Mucosa of rectum (tissue), 2 donors: ENCODE measurements at regions not wholly inside any gene's neighbourhood (a gene's known extent, or its start where the extent isn't known, plus 50 kb on each side); places are given as distances from the start of the nearest gene placed in this dataset.

ENCODE experiments used
- H3K27ac ChIP-seq, 2 donors: one replicate each; pipeline ENCODE4 v1.7.0; 2013; ENCODE audit warnings: inconsistent platforms in 2 of 2, low read depth in 2 of 2, low read length in 2 of 2
- H3K27me3 ChIP-seq, 2 donors: one replicate each; pipeline ENCODE4 v1.7.0; 2013; ENCODE audit warnings: low read length in 2 of 2; ENCODE audit not compliant: control insufficient read depth in 2 of 2, insufficient read depth in 2 of 2
- H3K36me3 ChIP-seq, 2 donors: one replicate each; pipeline ENCODE4 v1.7.0; 2013; ENCODE audit warnings: low read length in 2 of 2; ENCODE audit not compliant: control insufficient read depth in 2 of 2, insufficient read depth in 2 of 2
- H3K4me1 ChIP-seq, 2 donors: one replicate each; pipeline ENCODE4 v1.7.0; 2013; ENCODE audit warnings: low read length in 2 of 2, mild to moderate bottlenecking in 1 of 2; ENCODE audit not compliant: control insufficient read depth in 2 of 2, insufficient read depth in 2 of 2
- H3K4me3 ChIP-seq, 2 donors: one replicate each; pipeline ENCODE4 v1.7.0; 2013; ENCODE audit warnings: low read length in 2 of 2
- H3K9ac ChIP-seq, 2 donors: one replicate each; pipeline ENCODE4 v1.7.0; 2013; ENCODE audit warnings: low read length in 2 of 2, low read depth in 1 of 2, mild to moderate bottlenecking in 1 of 2
- H3K9me3 ChIP-seq, 2 donors: one replicate each; pipeline ENCODE4 v1.7.0; 2013; ENCODE audit warnings: low read length in 2 of 2; ENCODE audit not compliant: control insufficient read depth in 2 of 2
- donor health status: healthy.
- donor health status: Normal muscosa, but diverticular disease.

GRCh38 chr14:101276309-101277091 lies 284.8 kb upstream of the DIO3 start:
- H3K9ac ChIP-seq = no peak overlapping the region
- H3K9me3 ChIP-seq = no peaks in the 10 kb centered on the region
- H3K36me3 ChIP-seq = no peaks in the 10 kb centered on the region
- no peak overlapping the region for H3K4me3 ChIP-seq
- no peaks in the 10 kb centered on the region for H3K4me1 ChIP-seq
- no peaks in the 10 kb centered on the region for H3K27me3 ChIP-seq
- H3K27ac ChIP-seq = no peak overlapping the region

GRCh38 chr14:101282418-101282817 lies 278.9 kb upstream of the DIO3 start:
- no peak overlapping the region for H3K9ac ChIP-seq
- H3K27ac ChIP-seq = no peak overlapping the region
- H3K36me3 ChIP-seq = no peaks in the 10 kb centered on the region

GRCh38 chr14:101284711-101285110 lies 276.6 kb upstream of the DIO3 start:
- no peaks in the 10 kb centered on the region for H3K27me3 ChIP-seq
- H3K36me3 ChIP-seq = no peaks in the 10 kb centered on the region
- H3K9me3 ChIP-seq = no peaks in the 10 kb centered on the region
- no peak overlapping the region for H3K9ac ChIP-seq
- H3K4me3 ChIP-seq = no peak overlapping the region
- H3K4me1 ChIP-seq = peaks cover 9 to 15% of the 10 kb centered on the region in 2 donors
- no peak overlapping the region for H3K27ac ChIP-seq

More at GRCh38 chr14:101282418-101282817, 278.9 kb upstream of the DIO3 start:
- H3K4me3 ChIP-seq = no peak overlapping the region
- H3K27me3 ChIP-seq = no peaks in the 10 kb centered on the region
- H3K9me3 ChIP-seq = no peaks in the 10 kb centered on the region
- no peaks in the 10 kb centered on the region for H3K4me1 ChIP-seq

GRCh38 chr14:101286271-101287018 lies 274.9 kb upstream of the DIO3 start:
- Histone ChIP-seq H3K27me3 (no peaks in the 10 kb centered on the region), H3K27ac (no peak overlapping the region), H3K36me3 (no peaks in the 10 kb centered on the region), H3K9me3 (no peaks in the 10 kb centered on the region), H3K9ac (no peak overlapping the region), H3K4me1 (peaks cover 11 to 18% of the 10 kb centered on the region in 2 donors), H3K4me3 (no peak overlapping the region)

GRCh38 chr14:101288436-101289229 lies 272.7 kb upstream of the DIO3 start:
- no peaks in the 10 kb centered on the region for H3K9me3 ChIP-seq
- no peaks in the 10 kb centered on the region for H3K27me3 ChIP-seq
- H3K9ac ChIP-seq = peak overlapping the region in 1 of 2 donors; percentile 20
- no peak overlapping the region for H3K27ac ChIP-seq
- H3K36me3 ChIP-seq = no peaks in the 10 kb centered on the region
- H3K4me1 ChIP-seq = peaks cover 19 to 35% of the 10 kb centered on the region in 2 donors
- H3K4me3 ChIP-seq = no peak overlapping the region

GRCh38 chr14:101289230-101289690 lies 272.0 kb upstream of the DIO3 start:
- Histone ChIP-seq H3K27ac (no peak overlapping the region), H3K4me1 (peaks cover 19 to 35% of the 10 kb centered on the region in 2 donors), H3K4me3 (peak overlapping the region in 1 of 2 donors; percentile 31), H3K9me3 (no peaks in the 10 kb centered on the region), H3K27me3 (no peaks in the 10 kb centered on the region), H3K36me3 (no peaks in the 10 kb centered on the region), H3K9ac (peak overlapping the region in 1 of 2 donors; percentile 20)

- H3K9me3 ChIP-seq = no peaks in the 10 kb centered on the region
- H3K27me3 ChIP-seq = no peaks in the 10 kb centered on the region
- no peak overlapping the region for H3K9ac ChIP-seq
- peaks cover 19 to 35% of the 10 kb centered on the region in 2 donors for H3K4me1 ChIP-seq
- H3K27ac ChIP-seq = no peak overlapping the region
- no peaks in the 10 kb centered on the region for H3K36me3 ChIP-seq
- peak overlapping the region in 1 of 2 donors; percentile 31 for H3K4me3 ChIP-seq
Measured at GRCh38 chr14:101289911-101290310, 271.4 kb upstream of the DIO3 start.

GRCh38 chr14:101290611-101291010 lies 270.7 kb upstream of the DIO3 start:
- Histone ChIP-seq H3K27ac (no peak overlapping the region), H3K9me3 (peaks cover 0 to under 1% of the 10 kb centered on the region in 2 donors), H3K4me3 (no peak overlapping the region), H3K27me3 (no peaks in the 10 kb centered on the region), H3K9ac (no peak overlapping the region), H3K36me3 (no peaks in the 10 kb centered on the region), H3K4me1 (peaks cover 19 to 35% of the 10 kb centered on the region in 2 donors)

GRCh38 chr14:101291390-101291789 lies 269.9 kb upstream of the DIO3 start:
- H3K4me3 ChIP-seq = no peak overlapping the region
- no peak overlapping the region for H3K9ac ChIP-seq
- no peaks in the 10 kb centered on the region for H3K27me3 ChIP-seq
- H3K4me1 ChIP-seq = peaks cover 19 to 35% of the 10 kb centered on the region in 2 donors
- H3K36me3 ChIP-seq = no peaks in the 10 kb centered on the region
- no peak overlapping the region for H3K27ac ChIP-seq
- peaks cover 0 to 1% of the 10 kb centered on the region in 2 donors for H3K9me3 ChIP-seq
